ENCODE measurements at regions not wholly inside any gene's neighbourhood (a gene's known extent, or its start where the extent isn't known, plus 50 kb on each side); places are given as distances from the start of the nearest gene placed in this dataset.

DNA sequence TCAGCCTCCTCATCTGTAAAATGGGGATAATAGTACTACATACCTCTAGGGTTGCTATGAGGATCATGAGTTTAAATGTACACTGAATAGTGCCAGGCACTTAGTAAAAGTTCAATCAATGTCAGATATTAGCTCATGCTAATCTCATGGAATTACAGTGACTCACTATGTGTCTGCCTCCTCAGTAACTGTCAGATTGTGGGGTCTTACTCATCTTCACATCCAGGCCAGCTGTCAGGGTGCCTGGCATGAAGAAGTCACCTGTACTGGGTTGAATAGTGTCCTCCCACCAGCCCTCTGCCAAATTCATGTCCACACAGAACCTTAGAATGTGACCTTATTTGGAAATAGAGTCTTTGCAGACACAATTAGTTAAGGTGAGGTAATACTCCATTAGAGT lies 54.3 kb upstream of the STIM2 start:
- POLR2A ChIA-PET (ENCODE audit: partially characterized antibody), result no interaction called here
- CTCF ChIA-PET (ENCODE audit: partially characterized antibody), result no interaction called here
- H3K27me3 ChIP-seq (ENCODE audit: insufficient read depth, low read length), result no peaks in the 10 kb centered on the region
- intact Hi-C loops (cut with micrococcal nuclease), result no loop called here
- no peaks in the 10 kb centered on the region for H3K9me3 ChIP-seq (ENCODE audit: control insufficient read depth in 1 of 2, low read length in 2 of 2)
- H3K27ac Mint-ChIP-seq, result peak overlapping the region in 2 of 7 donors; percentile 49 to 92
- H3K4me1 ChIP-seq (ENCODE audit: insufficient read depth, low read length), result peaks cover 2% of the 10 kb centered on the region
- peaks cover 0 to 7% (median under 1%) of the 10 kb centered on the region in 8 donors for H3K9me3 Mint-ChIP-seq
- H3K36me3 Mint-ChIP-seq, result peaks cover 0 to 3% of the 10 kb centered on the region in 2 donors
- DNase-seq, result no peak
- no peak overlapping the region for H3K27ac ChIP-seq (ENCODE audit: low read depth, low read length)
- no peaks in the 10 kb centered on the region for H3K27me3 Mint-ChIP-seq
- no peak overlapping the region for H3K4me3 ChIP-seq (ENCODE audit: low read length in 2 of 2)
- no peak overlapping the region for H3K4me3 Mint-ChIP-seq
- H3K4me1 Mint-ChIP-seq, result peaks cover 5 to 10% (median 5%) of the 10 kb centered on the region in 4 donors
- no peaks in the 10 kb centered on the region for H3K36me3 ChIP-seq (ENCODE audit: insufficient read depth, low read length)

DNA sequence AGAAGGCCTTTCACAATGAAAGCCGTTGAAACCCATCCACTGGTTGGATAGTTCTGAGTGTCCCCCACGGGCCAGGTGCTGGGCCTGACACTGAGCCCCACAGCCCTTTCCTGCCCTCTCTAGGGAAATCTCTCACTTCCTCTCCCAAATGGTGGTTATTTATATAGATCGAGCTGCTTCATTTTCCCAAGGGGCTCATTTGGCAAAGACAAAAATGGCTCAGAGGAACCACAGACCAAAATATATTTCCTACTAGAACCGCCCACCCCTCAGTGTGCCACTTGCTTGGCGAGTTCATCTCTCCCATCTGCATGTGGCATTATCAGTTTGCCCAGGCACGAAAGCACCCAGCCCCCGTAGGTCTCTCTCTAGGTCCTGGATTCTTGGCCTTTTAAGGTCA lies 53.3 kb upstream of the STIM2 start:
- Mint-ChIP-seq H3K36me3 (peaks cover 0 to 4% of the 10 kb centered on the region in 2 donors), H3K4me3 (no peak overlapping the region), H3K9me3 (peaks cover 0 to 10% (median 1%) of the 10 kb centered on the region in 8 donors), H3K27me3 (no peaks in the 10 kb centered on the region), H3K4me1 (peaks cover 14 to 20% (median 15%) of the 10 kb centered on the region in 4 donors), H3K27ac (no peak overlapping the region)
- no peaks in the 10 kb centered on the region for H3K9me3 ChIP-seq (ENCODE audit: control insufficient read depth in 1 of 2, low read length in 2 of 2)
- no peaks in the 10 kb centered on the region for H3K36me3 ChIP-seq (ENCODE audit: insufficient read depth, low read length)
- H3K27ac ChIP-seq (ENCODE audit: low read depth, low read length), result no peak overlapping the region
- H3K27me3 ChIP-seq (ENCODE audit: insufficient read depth, low read length), result no peaks in the 10 kb centered on the region
- POLR2A ChIA-PET (ENCODE audit: partially characterized antibody), result no interaction called here
- intact Hi-C loops (cut with micrococcal nuclease), result no loop called here
- H3K4me3 ChIP-seq (ENCODE audit: low read length in 2 of 2), result no peak overlapping the region
- no peak for DNase-seq
- H3K4me1 ChIP-seq (ENCODE audit: insufficient read depth, low read length), result peaks cover 12% of the 10 kb centered on the region
- CTCF ChIA-PET (ENCODE audit: partially characterized antibody), result interaction anchor here (1.1 kb wide), 1 partner anchor 16 kb away, joined by 4 read pairs; no protein-coding TSS in a partner anchor

DNA sequence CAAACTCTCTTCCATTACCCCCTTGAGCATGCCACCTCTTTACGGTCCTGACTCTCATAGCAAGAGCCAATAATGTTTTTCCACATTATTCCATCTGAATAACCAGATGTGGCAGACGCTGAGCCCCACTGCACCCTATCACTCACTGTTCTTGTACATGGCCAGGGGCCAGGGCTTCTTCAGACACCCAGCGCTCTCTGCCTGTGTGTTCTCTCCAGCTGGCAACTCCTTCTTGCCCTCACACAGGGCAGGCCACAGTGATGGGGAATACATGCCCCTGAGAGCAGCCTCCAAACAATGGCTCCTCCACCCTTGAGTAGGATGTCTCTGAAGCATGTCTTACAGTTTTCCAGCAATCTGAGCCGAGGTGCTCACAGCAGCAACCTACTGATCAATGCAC lies 50.8 kb upstream of the STIM2 start:
- no peaks in the 10 kb centered on the region for H3K27me3 ChIP-seq (ENCODE audit: insufficient read depth, low read length)
- intact Hi-C loops (cut with micrococcal nuclease), result no loop called here
- no peak overlapping the region for H3K27ac ChIP-seq (ENCODE audit: low read depth, low read length)
- peaks cover 0 to 8% of the 10 kb centered on the region in 2 donors for H3K36me3 Mint-ChIP-seq
- H3K9me3 ChIP-seq (ENCODE audit: control insufficient read depth in 1 of 2, low read length in 2 of 2), result no peaks in the 10 kb centered on the region
- no peaks in the 10 kb centered on the region for H3K27me3 Mint-ChIP-seq
- H3K4me3 Mint-ChIP-seq, result no peak overlapping the region
- peaks cover 0 to 10% (median 1%) of the 10 kb centered on the region in 8 donors for H3K9me3 Mint-ChIP-seq
- ChIA-PET CTCF (ENCODE audit: partially characterized antibody) (no interaction called here), POLR2A (ENCODE audit: partially characterized antibody) (no interaction called here)
- peak overlapping the region in 2 of 7 donors; percentile 48 to 62 for H3K27ac Mint-ChIP-seq
- H3K4me1 ChIP-seq (ENCODE audit: insufficient read depth, low read length), result peaks cover 25% of the 10 kb centered on the region
- peaks cover 15 to 35% (median 26%) of the 10 kb centered on the region in 4 donors for H3K4me1 Mint-ChIP-seq
- no peak for DNase-seq
- H3K36me3 ChIP-seq (ENCODE audit: insufficient read depth, low read length), result no peaks in the 10 kb centered on the region
- no peak overlapping the region for H3K4me3 ChIP-seq (ENCODE audit: low read length in 2 of 2)
